ENCODE measurements at regions not wholly inside any gene's neighbourhood (a gene's known extent, or its start where the extent isn't known, plus 50 kb on each side); places are given as distances from the start of the nearest gene placed in this dataset.

GRCh38 chr4:8762951-8763735, 108.5 kb downstream of the HMX1 start:
- TF ChIP-seq CTCF (IDR thresholded peaks at IDR 0.05; ENCODE audit: low read depth, low read length) = no peak
- no peak overlapping the region for H3K4me3 ChIP-seq (ENCODE audit: low read depth, low read length)

- H3K4me3 ChIP-seq (ENCODE audit: low read depth, low read length) = no peak overlapping the region
- TF ChIP-seq CTCF (IDR thresholded peaks at IDR 0.05; ENCODE audit: low read depth, low read length) = no peak
Observed at GRCh38 chr4:8762356-8762755, 109.3 kb downstream of the HMX1 start.

- H3K4me3 ChIP-seq (ENCODE audit: low read depth, low read length) = no peak overlapping the region
- no peak for TF ChIP-seq CTCF (IDR thresholded peaks at IDR 0.05; ENCODE audit: low read depth, low read length)
Observed at GRCh38 chr4:8761824-8762205, 109.8 kb downstream of the HMX1 start.

- H3K4me3 ChIP-seq (ENCODE audit: low read depth, low read length) = no peak overlapping the region
- no peak for TF ChIP-seq CTCF (IDR thresholded peaks at IDR 0.05; ENCODE audit: low read depth, low read length)
Observed at GRCh38 chr4:8761167-8761823, 110.3 kb downstream of the HMX1 start.

GRCh38 chr4:8760561-8760960, 111.1 kb downstream of the HMX1 start:
- no peak for TF ChIP-seq CTCF (IDR thresholded peaks at IDR 0.05; ENCODE audit: low read depth, low read length)
- no peak overlapping the region for H3K4me3 ChIP-seq (ENCODE audit: low read depth, low read length)

GRCh38 chr4:8759987-8760386, 111.7 kb downstream of the HMX1 start:
- TF ChIP-seq CTCF (IDR thresholded peaks at IDR 0.05; ENCODE audit: low read depth, low read length) = no peak

GRCh38 chr4:8756816-8757215, 114.8 kb downstream of the HMX1 start:
- no peak for TF ChIP-seq CTCF (IDR thresholded peaks at IDR 0.05; ENCODE audit: low read depth, low read length)
- no peak overlapping the region for H3K4me3 ChIP-seq (ENCODE audit: low read depth, low read length)

More at GRCh38 chr4:8759987-8760386, 111.7 kb downstream of the HMX1 start:
- no peak overlapping the region for H3K4me3 ChIP-seq (ENCODE audit: low read depth, low read length)

Measured in WI38 (cell line).